ENCODE measurements at regions not wholly inside any gene's neighbourhood (a gene's known extent, or its start where the extent isn't known, plus 50 kb on each side); places are given as distances from the start of the nearest gene placed in this dataset.

DNA sequence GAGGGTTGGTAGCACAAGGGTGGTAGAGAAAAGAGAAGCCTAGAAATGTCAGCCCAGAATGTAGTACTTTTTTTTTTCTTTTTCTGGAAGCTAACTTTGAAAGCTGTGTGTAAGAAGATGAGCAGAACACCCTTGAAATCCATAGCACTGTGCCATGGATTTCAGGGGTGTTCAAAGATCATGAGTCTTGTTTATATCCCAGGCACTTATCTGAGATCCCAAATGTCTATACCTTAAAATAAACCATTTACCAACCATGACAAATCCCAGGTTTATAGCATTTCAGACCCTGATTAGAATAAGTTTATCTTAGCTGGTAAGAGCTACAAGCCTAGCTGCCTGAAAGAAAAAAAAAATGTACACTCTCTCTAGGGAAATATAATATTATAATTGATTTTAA, 389.9 kb upstream of the ANXA10 start:
- TF ChIP-seq POLR2AphosphoS5 (IDR thresholded peaks at IDR 0.05; ENCODE audit: low read depth, low read length) (no peak), CTCF (IDR thresholded peaks at IDR 0.05) (no peak), TCF7L2 (IDR thresholded peaks at IDR 0.05; ENCODE audit: low read depth, low read length) (no peak), SIN3A (IDR thresholded peaks at IDR 0.05; ENCODE audit: borderline replicate concordance, insufficient read depth, low read depth, low read length) (no peak)

All from Panc1 (cell line).